ENCODE measurements at regions not wholly inside any gene's neighbourhood (a gene's known extent, or its start where the extent isn't known, plus 50 kb on each side); places are given as distances from the start of the nearest gene placed in this dataset.

- Mint-ChIP-seq H3K4me1 (ENCODE audit: unreplicated experiment) (no peaks in the 10 kb centered on the region), H3K9me3 (peaks cover 15% of the 10 kb centered on the region), H3K36me3 (no peaks in the 10 kb centered on the region), H3K4me3 (no peak overlapping the region), H3K27ac (no peak overlapping the region), H3K27me3 (peaks cover 4% of the 10 kb centered on the region)
- no peak for DNase-seq (ENCODE audit: extremely low spot score, unreplicated experiment)
- no peak for TF ChIP-seq CTCF (conservative IDR thresholded peaks at IDR 0.05)
Measured at GRCh38 chr18:44473394-44474066, 207.2 kb upstream of the SETBP1 start.

GRCh38 chr18:44474067-44474411, 206.6 kb upstream of the SETBP1 start:
- no peaks in the 10 kb centered on the region for H3K4me1 Mint-ChIP-seq (ENCODE audit: unreplicated experiment)
- no peak for DNase-seq (ENCODE audit: extremely low spot score, unreplicated experiment)
- no peak overlapping the region for H3K4me3 Mint-ChIP-seq
- H3K27ac Mint-ChIP-seq, result no peak overlapping the region
- no peaks in the 10 kb centered on the region for H3K36me3 Mint-ChIP-seq
- H3K9me3 Mint-ChIP-seq, result peaks cover 19% of the 10 kb centered on the region
- H3K27me3 Mint-ChIP-seq, result peaks cover 4% of the 10 kb centered on the region
- TF ChIP-seq CTCF (conservative IDR thresholded peaks at IDR 0.05), result no peak

GRCh38 chr18:44474591-44474990, 206.1 kb upstream of the SETBP1 start:
- no peak for TF ChIP-seq CTCF (conservative IDR thresholded peaks at IDR 0.05)
- no peaks in the 10 kb centered on the region for H3K4me1 Mint-ChIP-seq (ENCODE audit: unreplicated experiment)
- peaks cover 4% of the 10 kb centered on the region for H3K27me3 Mint-ChIP-seq
- H3K27ac Mint-ChIP-seq, result no peak overlapping the region
- H3K36me3 Mint-ChIP-seq, result no peaks in the 10 kb centered on the region
- no peak for DNase-seq (ENCODE audit: extremely low spot score, unreplicated experiment)
- H3K4me3 Mint-ChIP-seq, result no peak overlapping the region
- H3K9me3 Mint-ChIP-seq, result peaks cover 19% of the 10 kb centered on the region

GRCh38 chr18:44482761-44483160, 197.9 kb upstream of the SETBP1 start:
- Mint-ChIP-seq H3K4me3 (no peak overlapping the region), H3K36me3 (no peaks in the 10 kb centered on the region), H3K27ac (no peak overlapping the region), H3K4me1 (ENCODE audit: unreplicated experiment) (no peaks in the 10 kb centered on the region), H3K9me3 (peaks cover 12% of the 10 kb centered on the region), H3K27me3 (no peaks in the 10 kb centered on the region)
- no peak for TF ChIP-seq CTCF (conservative IDR thresholded peaks at IDR 0.05)
- no peak for DNase-seq (ENCODE audit: extremely low spot score, unreplicated experiment)

GRCh38 chr18:44495151-44495550, 185.5 kb upstream of the SETBP1 start:
- Mint-ChIP-seq H3K4me3 (no peak overlapping the region), H3K9me3 (peaks cover 6% of the 10 kb centered on the region), H3K27me3 (peaks cover 8% of the 10 kb centered on the region), H3K36me3 (no peaks in the 10 kb centered on the region), H3K27ac (no peak overlapping the region), H3K4me1 (ENCODE audit: unreplicated experiment) (peaks cover 11% of the 10 kb centered on the region)
- no peak for DNase-seq (ENCODE audit: extremely low spot score, unreplicated experiment)
- no peak for TF ChIP-seq CTCF (conservative IDR thresholded peaks at IDR 0.05)

- TF ChIP-seq CTCF (conservative IDR thresholded peaks at IDR 0.05), result no peak
- no peaks in the 10 kb centered on the region for H3K36me3 Mint-ChIP-seq
- H3K9me3 Mint-ChIP-seq, result peaks cover 6% of the 10 kb centered on the region
- peaks cover 11% of the 10 kb centered on the region for H3K4me1 Mint-ChIP-seq (ENCODE audit: unreplicated experiment)
- no peak for DNase-seq (ENCODE audit: extremely low spot score, unreplicated experiment)
- peaks cover 15% of the 10 kb centered on the region for H3K27me3 Mint-ChIP-seq
- H3K27ac Mint-ChIP-seq, result no peak overlapping the region
- H3K4me3 Mint-ChIP-seq, result no peak overlapping the region
Measured at GRCh38 chr18:44497311-44497710, 183.4 kb upstream of the SETBP1 start.
